ENCODE measurements at regions not wholly inside any gene's neighbourhood (a gene's known extent, or its start where the extent isn't known, plus 50 kb on each side); places are given as distances from the start of the nearest gene placed in this dataset.

GRCh38 chr3:64798316-64798715 lies 110.5 kb upstream of the ADAMTS9 start:
- TF ChIP-seq JUNB (IDR thresholded peaks at IDR 0.05; ENCODE audit: unreplicated experiment): no peak
- TF ChIP-seq POLR2AphosphoS5 (IDR thresholded peaks at IDR 0.05; ENCODE audit: low read depth): no peak
- no peak for TF ChIP-seq EZH2phosphoT487 (IDR thresholded peaks at IDR 0.05; ENCODE audit: unreplicated experiment)
- TF ChIP-seq CTCF (conservative IDR thresholded peaks at IDR 0.05; ENCODE audit: low read depth in 2 of 2): no peak
- TF ChIP-seq EZH2 (IDR thresholded peaks at IDR 0.05; ENCODE audit: low read depth, unreplicated experiment): no peak
- TF ChIP-seq ZNF114 (CRISPR knock-in tag; IDR thresholded peaks at IDR 0.05): no peak
- TF ChIP-seq NANOG (IDR thresholded peaks at IDR 0.05; ENCODE audit: borderline replicate concordance): no peak
- TF ChIP-seq ETS1 (IDR thresholded peaks at IDR 0.05): no peak
- no peak for TF ChIP-seq ZNF462 (CRISPR knock-in tag; IDR thresholded peaks at IDR 0.05)
- TF ChIP-seq CREB1 (CRISPR knock-in tag; IDR thresholded peaks at IDR 0.05; ENCODE audit: low read depth): no peak
- no peak for TF ChIP-seq STAT1 (IDR thresholded peaks at IDR 0.05; ENCODE audit: unreplicated experiment)
